ENCODE measurements at regions not wholly inside any gene's neighbourhood (a gene's known extent, or its start where the extent isn't known, plus 50 kb on each side); places are given as distances from the start of the nearest gene placed in this dataset.

DNA sequence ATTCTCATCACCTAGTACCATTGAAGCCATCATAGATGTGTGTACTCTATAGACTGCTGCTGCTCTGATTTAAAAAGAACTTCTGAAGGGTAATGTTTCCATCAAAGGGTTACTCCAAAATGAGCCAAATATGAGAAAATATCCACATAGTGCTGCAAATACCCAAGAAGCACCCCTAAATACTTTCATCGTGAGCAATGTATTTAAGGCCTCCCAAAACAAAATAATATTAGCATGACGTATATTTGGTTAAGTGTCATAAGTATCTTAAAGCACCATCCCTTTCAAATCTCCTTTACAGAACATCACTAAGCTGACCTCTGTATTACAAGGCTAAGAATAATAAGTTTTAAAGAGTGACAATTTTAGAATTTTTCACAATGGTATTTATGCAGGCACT is 421.8 kb downstream of the MTRR start:
- no peaks in the 10 kb centered on the region for H3K27me3 ChIP-seq (ENCODE audit: insufficient read depth)
- H3K9me2 ChIP-seq = no peaks in the 10 kb centered on the region
- TF ChIP-seq YY1 (IDR thresholded peaks at IDR 0.05; ENCODE audit: low read depth) = no peak
- TF ChIP-seq POLR2AphosphoS5 (IDR thresholded peaks at IDR 0.05; ENCODE audit: low read depth, low read length) = no peak
- no peak for TF ChIP-seq MEF2A (IDR thresholded peaks at IDR 0.05; ENCODE audit: borderline replicate concordance, low read depth)
- TF ChIP-seq MXI1 (IDR thresholded peaks at IDR 0.05; ENCODE audit: low read depth, low read length) = no peak
- TF ChIP-seq TEAD4 (IDR thresholded peaks at IDR 0.05; ENCODE audit: borderline replicate concordance, insufficient read depth) = no peak
- no peak for TF ChIP-seq CHD2 (IDR thresholded peaks at IDR 0.05; ENCODE audit: low read length, partially characterized antibody)
- no peak for TF ChIP-seq TCF12 (IDR thresholded peaks at IDR 0.05)
- TF ChIP-seq RFX5 (IDR thresholded peaks at IDR 0.05; ENCODE audit: low read length) = no peak
- TF ChIP-seq EP300 (IDR thresholded peaks at IDR 0.05; ENCODE audit: borderline replicate concordance in 1 of 2, low read depth in 1 of 2, low read length in 1 of 2) = no peak
- TF ChIP-seq, protein P1, sequence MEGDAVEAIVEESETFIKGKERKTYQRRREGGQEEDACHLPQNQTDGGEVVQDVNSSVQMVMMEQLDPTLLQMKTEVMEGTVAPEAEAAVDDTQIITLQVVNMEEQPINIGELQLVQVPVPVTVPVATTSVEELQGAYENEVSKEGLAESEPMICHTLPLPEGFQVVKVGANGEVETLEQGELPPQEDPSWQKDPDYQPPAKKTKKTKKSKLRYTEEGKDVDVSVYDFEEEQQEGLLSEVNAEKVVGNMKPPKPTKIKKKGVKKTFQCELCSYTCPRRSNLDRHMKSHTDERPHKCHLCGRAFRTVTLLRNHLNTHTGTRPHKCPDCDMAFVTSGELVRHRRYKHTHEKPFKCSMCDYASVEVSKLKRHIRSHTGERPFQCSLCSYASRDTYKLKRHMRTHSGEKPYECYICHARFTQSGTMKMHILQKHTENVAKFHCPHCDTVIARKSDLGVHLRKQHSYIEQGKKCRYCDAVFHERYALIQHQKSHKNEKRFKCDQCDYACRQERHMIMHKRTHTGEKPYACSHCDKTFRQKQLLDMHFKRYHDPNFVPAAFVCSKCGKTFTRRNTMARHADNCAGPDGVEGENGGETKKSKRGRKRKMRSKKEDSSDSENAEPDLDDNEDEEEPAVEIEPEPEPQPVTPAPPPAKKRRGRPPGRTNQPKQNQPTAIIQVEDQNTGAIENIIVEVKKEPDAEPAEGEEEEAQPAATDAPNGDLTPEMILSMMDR (IDR thresholded peaks at IDR 0.05) = no peak
- TF ChIP-seq ELF1 (IDR thresholded peaks at IDR 0.05) = no peak
- TF ChIP-seq GATA2 (CRISPR knock-in tag; IDR thresholded peaks at IDR 0.05) = no peak
- H4K20me1 ChIP-seq (ENCODE audit: insufficient read depth) = no peaks in the 10 kb centered on the region
- H3K27ac ChIP-seq (ENCODE audit: low read depth in 2 of 2, low read length in 1 of 2) = no peak overlapping the region
- no peak overlapping the region for H3K4me3 ChIP-seq (ENCODE audit: low read depth in 2 of 2, low read length in 1 of 2)
- 4% methylated on average over 2 of the region's 2 CpGs for WGBS (ENCODE audit: low lambda C conversion rate)
- H3K4me2 ChIP-seq = no peak overlapping the region
- H3K79me2 ChIP-seq (ENCODE audit: insufficient read depth) = no peaks in the 10 kb centered on the region
- POLR2A ChIA-PET = no interaction called here
- CTCF ChIA-PET = interaction anchor here (0.7 kb wide), 1 partner anchor 15 kb away, joined by 3 read pairs; no protein-coding TSS in a partner anchor
- no peaks in the 10 kb centered on the region for H3F3A ChIP-seq (replicated peaks; ENCODE audit: insufficient read depth)
- H3K9ac ChIP-seq = no peak overlapping the region
- no peaks in the 10 kb centered on the region for H3K9me3 ChIP-seq
- H2AFZ ChIP-seq (ENCODE audit: low read depth) = no peak overlapping the region
- no peak for DNase-seq
- H3K4me1 ChIP-seq (ENCODE audit: control insufficient read depth in 1 of 2, insufficient read depth in 2 of 2, low read depth in 1 of 2, low read length in 1 of 2) = no peaks in the 10 kb centered on the region
- no peaks in the 10 kb centered on the region for H3K36me3 ChIP-seq (replicated peaks in 1 of 2; ENCODE audit: control insufficient read depth in 1 of 2, insufficient read depth in 2 of 2, low read length in 1 of 2)

DNA sequence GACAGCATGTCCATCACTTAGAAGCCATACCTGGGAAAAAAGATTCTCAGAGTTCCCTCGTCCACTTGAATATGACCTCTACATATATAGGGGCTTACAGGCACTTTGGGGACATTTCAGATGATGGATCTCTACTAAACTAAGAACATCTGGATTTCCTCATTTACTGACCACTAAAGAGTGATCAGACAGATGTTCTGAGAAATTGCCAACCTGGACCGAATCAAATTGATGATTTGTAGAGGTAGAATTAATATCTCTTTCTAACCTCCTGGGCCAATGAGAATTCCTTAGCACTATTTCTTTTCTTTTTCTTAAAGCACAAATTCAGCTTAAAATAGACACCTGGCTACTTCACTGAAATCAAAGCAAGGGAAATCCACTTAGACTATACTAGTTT is 422.7 kb downstream of the MTRR start:
- H3K9ac ChIP-seq = no peak overlapping the region
- no peak overlapping the region for H3K27ac ChIP-seq (ENCODE audit: low read depth in 2 of 2, low read length in 1 of 2)
- H4K20me1 ChIP-seq (ENCODE audit: insufficient read depth) = no peaks in the 10 kb centered on the region
- no peak overlapping the region for H3K4me3 ChIP-seq (ENCODE audit: low read depth in 2 of 2, low read length in 1 of 2)
- ChIA-PET CTCF (no interaction called here), POLR2A (no interaction called here)
- H3K4me2 ChIP-seq = no peak overlapping the region
- TF ChIP-seq TCF12 (IDR thresholded peaks at IDR 0.05) = no peak
- TF ChIP-seq POLR2AphosphoS5 (IDR thresholded peaks at IDR 0.05; ENCODE audit: low read depth, low read length) = no peak
- TF ChIP-seq RCOR1 (IDR thresholded peaks at IDR 0.05; ENCODE audit: low read length) = no peak
- TF ChIP-seq ELF1 (IDR thresholded peaks at IDR 0.05) = no peak
- TF ChIP-seq FOSL2 (IDR thresholded peaks at IDR 0.05; ENCODE audit: borderline replicate concordance, low read depth) = no peak
- no peak for TF ChIP-seq SIN3A (IDR thresholded peaks at IDR 0.05; ENCODE audit: borderline replicate concordance, low read depth, low read length)
- TF ChIP-seq, protein P2, sequence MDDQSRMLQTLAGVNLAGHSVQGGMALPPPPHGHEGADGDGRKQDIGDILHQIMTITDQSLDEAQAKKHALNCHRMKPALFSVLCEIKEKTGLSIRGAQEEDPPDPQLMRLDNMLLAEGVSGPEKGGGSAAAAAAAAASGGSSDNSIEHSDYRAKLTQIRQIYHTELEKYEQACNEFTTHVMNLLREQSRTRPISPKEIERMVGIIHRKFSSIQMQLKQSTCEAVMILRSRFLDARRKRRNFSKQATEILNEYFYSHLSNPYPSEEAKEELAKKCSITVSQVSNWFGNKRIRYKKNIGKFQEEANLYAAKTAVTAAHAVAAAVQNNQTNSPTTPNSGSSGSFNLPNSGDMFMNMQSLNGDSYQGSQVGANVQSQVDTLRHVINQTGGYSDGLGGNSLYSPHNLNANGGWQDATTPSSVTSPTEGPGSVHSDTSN (IDR thresholded peaks at IDR 0.05) = no peak
- no peaks in the 10 kb centered on the region for H3F3A ChIP-seq (replicated peaks; ENCODE audit: insufficient read depth)
- H3K4me1 ChIP-seq (ENCODE audit: control insufficient read depth in 1 of 2, insufficient read depth in 2 of 2, low read depth in 1 of 2, low read length in 1 of 2) = no peaks in the 10 kb centered on the region
- H3K79me2 ChIP-seq (ENCODE audit: insufficient read depth) = no peaks in the 10 kb centered on the region
- H3K27me3 ChIP-seq (ENCODE audit: insufficient read depth) = no peaks in the 10 kb centered on the region
- H3K9me2 ChIP-seq = no peaks in the 10 kb centered on the region
- no peaks in the 10 kb centered on the region for H3K36me3 ChIP-seq (replicated peaks in 1 of 2; ENCODE audit: control insufficient read depth in 1 of 2, insufficient read depth in 2 of 2, low read length in 1 of 2)
- WGBS (ENCODE audit: low lambda C conversion rate) = 2% methylated on average over 2 of the region's 2 CpGs
- no peak for DNase-seq
- H2AFZ ChIP-seq (ENCODE audit: low read depth) = no peak overlapping the region
- no peaks in the 10 kb centered on the region for H3K9me3 ChIP-seq

Measured in SK-N-SH (cell line).